DND-41 (cell line): ENCODE measurements at regions not wholly inside any gene's neighbourhood (a gene's known extent, or its start where the extent isn't known, plus 50 kb on each side); places are given as distances from the start of the nearest gene placed in this dataset.
A peak's percentile ranks its signal among the peaks of the same experiment; 100 is the strongest.

Experiments
- ATAC-seq: fragments of 200-7000 bp; cut with Tn5 transposase; 3 replicates; pipeline ENCODE4 v1.9.1; 2021; ENCODE audit warnings: low read depth; ENCODE audit not compliant: insufficient read depth
- DNase-seq: peaks from one replicate; pipeline ENCODE4 v3.0.0-alpha.2; 2020
- H2AFZ ChIP-seq: 2 replicates; pipeline ENCODE4 v1.6.0; 2012; ENCODE audit warnings: low read depth, low read length
- H3K27ac ChIP-seq: 2 replicates; pipeline ENCODE4 v1.5.1; 2012; ENCODE audit warnings: low read length, inconsistent platforms
- H3K27me3 ChIP-seq: fragments of 200-600 bp; sonication (generic); 2 replicates; pipeline ENCODE4 v1.6.0; 2012; ENCODE audit warnings: low read length, mild to moderate bottlenecking, inconsistent platforms; ENCODE audit not compliant: insufficient read depth, poor library complexity
- H3K36me3 ChIP-seq: 2 replicates; pipeline ENCODE4 v1.5.1; 2012; ENCODE audit warnings: low read length, inconsistent platforms; ENCODE audit not compliant: insufficient read depth
- H3K4me1 ChIP-seq: 2 replicates; pipeline ENCODE4 v1.5.1; 2012; ENCODE audit warnings: mild to moderate bottlenecking, low read length; ENCODE audit not compliant: insufficient read depth
- H3K4me2 ChIP-seq: 2 replicates; pipeline ENCODE4 v1.6.0; 2012; ENCODE audit warnings: mild to moderate bottlenecking, moderate library complexity, low read length, inconsistent platforms; ENCODE audit not compliant: insufficient read depth
- H3K4me3 ChIP-seq, 2 experiments: fragments of 200-600 bp in 1 of 2; shearing (Covaris generic) in 1 of 2; 2 replicates each; pipeline ENCODE4 v1.5.1; 2012 to 2016; ENCODE audit warnings: inconsistent platforms in 2 of 2, low read length in 2 of 2, mild to moderate bottlenecking in 2 of 2, low read depth in 1 of 2, moderate library complexity in 1 of 2
- H3K79me2 ChIP-seq: 2 replicates; pipeline ENCODE4 v1.6.0; 2012; ENCODE audit warnings: low read length, inconsistent platforms; ENCODE audit not compliant: insufficient read depth
- H3K9ac ChIP-seq: 2 replicates; pipeline ENCODE4 v1.6.0; 2012; ENCODE audit warnings: low read depth, mild to moderate bottlenecking, inconsistent platforms, low read length, moderate library complexity
- H3K9me3 ChIP-seq: 2 replicates; pipeline ENCODE4 v1.5.1; 2012; ENCODE audit warnings: low read length, moderate library complexity, mild to moderate bottlenecking, inconsistent platforms; ENCODE audit not compliant: insufficient read depth, severe bottlenecking
- H4K20me1 ChIP-seq: 2 replicates; pipeline ENCODE4 v1.6.0; 2012; ENCODE audit warnings: low read length; ENCODE audit not compliant: insufficient read depth
- EZH2 ChIP-seq: IDR thresholded peaks from 3 replicates; pipeline ENCODE4 v1.6.1; 2012; ENCODE audit warnings: borderline replicate concordance, low read depth, mild to moderate bottlenecking, moderate library complexity, low read length, inconsistent platforms; ENCODE audit not compliant: severe bottlenecking
- TF ChIP-seq, protein P1 (sequence below): IDR thresholded peaks from 2 replicates; pipeline ENCODE4 v1.5.1; 2012; ENCODE audit warnings: borderline replicate concordance, low read length, moderate library complexity, mild to moderate bottlenecking; ENCODE audit not compliant: poor library complexity, severe bottlenecking; ENCODE audit errors: extremely low read depth

DNA sequence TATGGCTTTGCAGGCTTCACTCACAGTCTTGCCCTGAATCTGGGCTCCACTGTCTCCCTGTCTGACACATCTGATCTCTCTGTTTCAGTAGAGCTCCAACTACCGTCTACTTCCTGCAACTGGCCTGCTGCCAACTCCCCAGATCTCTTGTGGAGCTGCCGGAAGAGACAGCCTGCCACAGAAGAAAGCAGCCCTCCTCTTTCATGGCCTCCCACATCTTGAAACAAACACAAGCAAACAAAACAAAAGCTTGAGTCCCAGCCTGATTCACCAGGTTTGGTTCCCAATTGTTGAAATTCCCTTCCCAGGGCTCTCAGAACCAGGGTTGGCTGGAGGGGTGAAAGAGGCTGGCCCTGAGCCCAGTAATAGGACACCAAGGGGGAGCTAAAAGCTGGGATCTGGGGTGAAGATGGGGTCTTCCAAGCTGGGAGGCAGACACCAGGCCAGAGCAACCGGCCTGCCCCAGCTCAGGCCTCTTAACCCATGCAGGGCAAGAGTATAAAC, 55.3 kb upstream of the CA12 start:
- H3K9me3 ChIP-seq, result no peaks in the 10 kb centered on the region
- peak overlapping the region; percentile 36 for H3K4me2 ChIP-seq
- H3K79me2 ChIP-seq, result no peaks in the 10 kb centered on the region
- peak overlapping the region in 1 of 2 experiments; percentile 39; a peak in 1 of 4 replicates for H3K4me3 ChIP-seq
- peak overlapping the region; percentile 85 for H3K27ac ChIP-seq
- peaks cover 16% of the 10 kb centered on the region for H3K4me1 ChIP-seq
- DNase-seq, result peak; percentile 84
- no peaks in the 10 kb centered on the region for H3K27me3 ChIP-seq
- peak overlapping the region; percentile 84 for H2AFZ ChIP-seq
- no peak for TF ChIP-seq EZH2
- TF ChIP-seq, protein P1, sequence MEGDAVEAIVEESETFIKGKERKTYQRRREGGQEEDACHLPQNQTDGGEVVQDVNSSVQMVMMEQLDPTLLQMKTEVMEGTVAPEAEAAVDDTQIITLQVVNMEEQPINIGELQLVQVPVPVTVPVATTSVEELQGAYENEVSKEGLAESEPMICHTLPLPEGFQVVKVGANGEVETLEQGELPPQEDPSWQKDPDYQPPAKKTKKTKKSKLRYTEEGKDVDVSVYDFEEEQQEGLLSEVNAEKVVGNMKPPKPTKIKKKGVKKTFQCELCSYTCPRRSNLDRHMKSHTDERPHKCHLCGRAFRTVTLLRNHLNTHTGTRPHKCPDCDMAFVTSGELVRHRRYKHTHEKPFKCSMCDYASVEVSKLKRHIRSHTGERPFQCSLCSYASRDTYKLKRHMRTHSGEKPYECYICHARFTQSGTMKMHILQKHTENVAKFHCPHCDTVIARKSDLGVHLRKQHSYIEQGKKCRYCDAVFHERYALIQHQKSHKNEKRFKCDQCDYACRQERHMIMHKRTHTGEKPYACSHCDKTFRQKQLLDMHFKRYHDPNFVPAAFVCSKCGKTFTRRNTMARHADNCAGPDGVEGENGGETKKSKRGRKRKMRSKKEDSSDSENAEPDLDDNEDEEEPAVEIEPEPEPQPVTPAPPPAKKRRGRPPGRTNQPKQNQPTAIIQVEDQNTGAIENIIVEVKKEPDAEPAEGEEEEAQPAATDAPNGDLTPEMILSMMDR, result peak; percentile 31
- no peaks in the 10 kb centered on the region for H3K36me3 ChIP-seq
- peak; percentile 97 for ATAC-seq
- peak overlapping the region; percentile 49 for H3K9ac ChIP-seq
- H4K20me1 ChIP-seq, result no peaks in the 10 kb centered on the region

DNA sequence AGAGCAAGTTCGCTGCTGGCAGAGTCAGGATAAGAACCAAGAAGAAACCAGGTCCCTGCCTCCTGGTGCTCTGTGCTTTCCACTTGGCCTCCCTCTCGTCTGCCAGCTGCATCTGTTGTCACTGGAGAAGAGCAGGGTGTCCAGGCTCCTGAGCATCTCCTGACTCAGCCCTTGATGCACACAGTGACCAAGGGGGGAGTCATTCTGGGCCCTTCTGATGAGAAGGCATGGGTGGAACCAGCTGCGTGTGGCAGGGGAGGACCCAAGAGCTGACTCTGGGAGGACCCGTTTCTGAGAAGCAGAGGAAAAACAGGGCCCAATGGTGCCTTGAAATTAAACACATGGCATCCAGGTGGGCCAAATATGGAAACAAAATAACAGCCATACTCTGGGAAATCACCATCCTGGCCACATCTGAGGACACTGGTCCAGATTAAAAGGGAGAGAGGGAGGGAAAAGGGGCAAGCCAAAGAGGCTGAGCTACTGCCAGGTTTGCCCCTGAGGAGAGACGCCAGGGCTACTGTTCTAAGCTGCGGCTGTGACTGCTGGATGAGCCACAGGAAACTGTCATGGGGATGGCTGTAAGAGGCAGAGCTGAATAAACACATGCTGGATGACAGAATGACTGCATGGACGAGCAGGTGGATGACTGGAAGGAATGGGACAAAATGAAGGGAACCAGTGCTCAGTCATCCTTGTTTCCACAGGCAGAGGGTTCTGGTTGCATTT, 58.1 kb upstream of the CA12 start:
- TF ChIP-seq, protein P1, result no peak
- TF ChIP-seq EZH2, result no peak
- no peak overlapping the region for H3K4me2 ChIP-seq
- no peaks in the 10 kb centered on the region for H3K36me3 ChIP-seq
- no peaks in the 10 kb centered on the region for H4K20me1 ChIP-seq
- H3K9ac ChIP-seq, result no peak overlapping the region
- DNase-seq (no peak), ATAC-seq (no peak)
- H2AFZ ChIP-seq, result no peak overlapping the region
- H3K9me3 ChIP-seq, result no peaks in the 10 kb centered on the region
- H3K27me3 ChIP-seq, result no peaks in the 10 kb centered on the region
- H3K4me3 ChIP-seq, result no peak overlapping the region
- H3K27ac ChIP-seq, result no peak overlapping the region
- H3K4me1 ChIP-seq, result peaks cover 16% of the 10 kb centered on the region
- H3K79me2 ChIP-seq, result no peaks in the 10 kb centered on the region

DNA sequence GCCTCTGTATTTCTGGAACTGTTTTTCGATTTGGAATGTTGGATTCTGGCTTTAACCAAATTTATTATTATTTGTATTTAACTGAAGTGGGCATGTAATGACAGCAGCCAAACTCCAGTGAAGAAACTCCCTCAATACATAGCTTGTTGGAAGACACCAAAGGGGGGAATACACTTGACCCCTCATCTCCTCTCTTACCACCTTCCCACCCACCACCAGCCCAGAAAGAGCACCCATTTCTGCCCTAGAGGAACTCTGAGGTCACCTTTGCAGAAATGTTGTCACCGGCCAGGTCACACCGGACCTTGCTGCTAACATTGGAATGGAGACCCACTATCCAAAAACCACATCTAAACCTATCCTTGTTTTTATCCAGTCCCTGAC, 58.6 kb upstream of the CA12 start:
- H3K27me3 ChIP-seq, result no peaks in the 10 kb centered on the region
- no peaks in the 10 kb centered on the region for H3K79me2 ChIP-seq
- H3K4me3 ChIP-seq, result no peak overlapping the region
- H3K9me3 ChIP-seq, result no peaks in the 10 kb centered on the region
- no peaks in the 10 kb centered on the region for H3K36me3 ChIP-seq
- DNase-seq (no peak), ATAC-seq (no peak)
- TF ChIP-seq, protein P1, result no peak
- TF ChIP-seq EZH2, result no peak
- peaks cover 16% of the 10 kb centered on the region for H3K4me1 ChIP-seq
- H3K27ac ChIP-seq, result no peak overlapping the region
- no peak overlapping the region for H2AFZ ChIP-seq
- H3K9ac ChIP-seq, result no peak overlapping the region
- H3K4me2 ChIP-seq, result no peak overlapping the region
- no peaks in the 10 kb centered on the region for H4K20me1 ChIP-seq
